CMK (cell line): ENCODE measurements at regions not wholly inside any gene's neighbourhood (a gene's known extent, or its start where the extent isn't known, plus 50 kb on each side); places are given as distances from the start of the nearest gene placed in this dataset.
A peak's percentile ranks its signal among the peaks of the same experiment; 100 is the strongest.

Experiments used
- DNase-seq: peaks from one replicate; pipeline ENCODE4 v3.0.0-alpha.2; 2010; ENCODE audit warnings: low read depth

GRCh38 chr16:76612497-76612896, 335.3 kb downstream of the CNTNAP4 start:
- DNase-seq: no peak

GRCh38 chr16:76614269-76614668, 337.1 kb downstream of the CNTNAP4 start:
- DNase-seq: no peak

- DNase-seq: no peak
Measured at GRCh38 chr16:76622876-76623275, 345.7 kb downstream of the CNTNAP4 start.

GRCh38 chr16:76634847-76635697, 357.9 kb downstream of the CNTNAP4 start:
- DNase-seq: no peak

- DNase-seq: no peak
Measured at GRCh38 chr16:76639685-76640289, 362.6 kb downstream of the CNTNAP4 start.

GRCh38 chr16:76650582-76650981, 373.4 kb downstream of the CNTNAP4 start:
- DNase-seq: no peak

GRCh38 chr16:76653390-76654026, 376.3 kb downstream of the CNTNAP4 start:
- peak; percentile 22 for DNase-seq

- no peak for DNase-seq
Measured at GRCh38 chr16:76654088-76654820, 377.1 kb downstream of the CNTNAP4 start.

GRCh38 chr16:76656994-76657393, 379.8 kb downstream of the CNTNAP4 start:
- no peak for DNase-seq

GRCh38 chr16:76661691-76662235, 384.6 kb downstream of the CNTNAP4 start:
- DNase-seq: no peak

GRCh38 chr16:76665571-76666275, 388.5 kb downstream of the CNTNAP4 start:
- no peak for DNase-seq

- DNase-seq: peak; percentile 52
Measured at GRCh38 chr16:76668207-76668725, 391.1 kb downstream of the CNTNAP4 start.

- DNase-seq: no peak
Measured at GRCh38 chr16:76669288-76669687, 392.1 kb downstream of the CNTNAP4 start.

- no peak for DNase-seq
Measured at GRCh38 chr16:76670125-76670857, 393.1 kb downstream of the CNTNAP4 start.

GRCh38 chr16:76676356-76676755, 399.2 kb downstream of the CNTNAP4 start:
- DNase-seq: no peak

- DNase-seq: no peak
Measured at GRCh38 chr16:76681296-76681695, 404.1 kb downstream of the CNTNAP4 start.

GRCh38 chr16:76683051-76683450, 405.9 kb downstream of the CNTNAP4 start:
- no peak for DNase-seq

GRCh38 chr16:76696876-76697275, 419.7 kb downstream of the CNTNAP4 start:
- DNase-seq: no peak

GRCh38 chr16:76705892-76706291, 428.7 kb downstream of the CNTNAP4 start:
- no peak for DNase-seq

- DNase-seq: no peak
Measured at GRCh38 chr16:76713191-76713590, 436.0 kb downstream of the CNTNAP4 start.
